Osteoblast (primary cell): ENCODE measurements at regions not wholly inside any gene's neighbourhood (a gene's known extent, or its start where the extent isn't known, plus 50 kb on each side); places are given as distances from the start of the nearest gene placed in this dataset.
A peak's percentile ranks its signal among the peaks of the same experiment; 100 is the strongest.
"Not testable (repeated sequence)": the region's sequence is repeated elsewhere in the genome, so short reads cannot be mapped to it uniquely, and the experiment has no call there.

Experiments
- DNase-seq: peaks from one replicate; pipeline ENCODE4 v3.0.0; 2011; ENCODE audit warnings: low spot score, mixed read lengths; ENCODE audit not compliant: insufficient read length; ENCODE audit errors: missing footprints
- H2AFZ ChIP-seq: 2 replicates; pipeline ENCODE4 v1.6.0; 2011; ENCODE audit warnings: mild to moderate bottlenecking, low read length
- H3K27ac ChIP-seq: 2 replicates; pipeline ENCODE4 v1.5.1; 2011; ENCODE audit warnings: mild to moderate bottlenecking, low read depth, low read length, moderate library complexity
- H3K27me3 ChIP-seq: 2 replicates; pipeline ENCODE4 v1.6.0; 2012; ENCODE audit warnings: mild to moderate bottlenecking, control low read depth, inconsistent platforms, low read length, moderate library complexity; ENCODE audit not compliant: insufficient read depth
- H3K36me3 ChIP-seq: 2 replicates; pipeline ENCODE4 v1.5.1; 2011; ENCODE audit warnings: mild to moderate bottlenecking, low read length, control low read depth, moderate library complexity; ENCODE audit not compliant: insufficient read depth
- H3K4me1 ChIP-seq: 2 replicates; pipeline ENCODE4 v1.5.1; 2011; ENCODE audit warnings: mild to moderate bottlenecking, low read length, control low read depth, moderate library complexity; ENCODE audit not compliant: insufficient read depth
- H3K4me2 ChIP-seq: 2 replicates; pipeline ENCODE4 v1.6.0; 2011; ENCODE audit warnings: mild to moderate bottlenecking, low read length; ENCODE audit not compliant: insufficient read depth
- H3K4me3 ChIP-seq: fragments of 200-600 bp; sonication (generic); 3 replicates; pipeline ENCODE4 v1.5.1; 2012; ENCODE audit warnings: mild to moderate bottlenecking, low read length, inconsistent platforms; ENCODE audit not compliant: insufficient read depth
- H3K79me2 ChIP-seq: 2 replicates; pipeline ENCODE4 v1.6.0; 2012; ENCODE audit warnings: mild to moderate bottlenecking, low read length, control low read depth, inconsistent platforms; ENCODE audit not compliant: insufficient read depth
- H3K9me3 ChIP-seq: 2 replicates; pipeline ENCODE4 v1.5.1; 2011; ENCODE audit warnings: low read depth, low read length, control low read depth
- H4K20me1 ChIP-seq: 2 replicates; pipeline ENCODE4 v1.6.0; 2012; ENCODE audit warnings: mild to moderate bottlenecking, low read length, control low read depth; ENCODE audit not compliant: insufficient read depth
- CTCF ChIP-seq: IDR thresholded peaks from 2 replicates; pipeline ENCODE4 v1.5.1; 2011; ENCODE audit warnings: mild to moderate bottlenecking, low read depth, low read length, moderate library complexity; ENCODE audit errors: extremely low read depth

- Histone ChIP-seq H3K36me3 (no peaks in the 10 kb centered on the region), H4K20me1 (no peaks in the 10 kb centered on the region), H3K4me2 (no peak overlapping the region), H3K4me1 (no peaks in the 10 kb centered on the region), H3K79me2 (no peaks in the 10 kb centered on the region), H2AFZ (no peak overlapping the region), H3K27ac (no peak overlapping the region), H3K4me3 (no peak overlapping the region), H3K9me3 (no peaks in the 10 kb centered on the region), H3K27me3 (no peaks in the 10 kb centered on the region)
- no peak for DNase-seq
- no peak for TF ChIP-seq CTCF
Observed at GRCh38 chr5:118467103-118467502, 521.2 kb downstream of the DTWD2 start.

- H3K9me3 ChIP-seq = no peaks in the 10 kb centered on the region
- no peaks in the 10 kb centered on the region for H3K27me3 ChIP-seq
- no peak overlapping the region for H3K4me2 ChIP-seq
- no peaks in the 10 kb centered on the region for H4K20me1 ChIP-seq
- H3K27ac ChIP-seq = no peak overlapping the region
- no peaks in the 10 kb centered on the region for H3K4me1 ChIP-seq
- no peak overlapping the region for H3K4me3 ChIP-seq
- H3K79me2 ChIP-seq = no peaks in the 10 kb centered on the region
- TF ChIP-seq CTCF = no peak
- no peak overlapping the region for H2AFZ ChIP-seq
- no peak for DNase-seq
- H3K36me3 ChIP-seq = no peaks in the 10 kb centered on the region
Observed at GRCh38 chr5:118466418-118466817, 521.9 kb downstream of the DTWD2 start.

GRCh38 chr5:118462276-118462675, 526.1 kb downstream of the DTWD2 start:
- not testable (repeated sequence) for H3K27ac ChIP-seq, DNase-seq, H2AFZ ChIP-seq, H3K36me3 ChIP-seq, H3K79me2 ChIP-seq, H3K4me1 ChIP-seq, H3K27me3 ChIP-seq, H3K4me2 ChIP-seq, H4K20me1 ChIP-seq, H3K9me3 ChIP-seq, H3K4me3 ChIP-seq

GRCh38 chr5:118461436-118461835, 526.9 kb downstream of the DTWD2 start:
- H3K4me1 ChIP-seq = no peaks in the 10 kb centered on the region
- H3K27me3 ChIP-seq = no peaks in the 10 kb centered on the region
- no peaks in the 10 kb centered on the region for H3K79me2 ChIP-seq

More at GRCh38 chr5:118461436-118461835, 526.9 kb downstream of the DTWD2 start:
- Histone ChIP-seq H3K4me3 (no peak overlapping the region), H3K27ac (no peak overlapping the region), H2AFZ (no peak overlapping the region), H3K36me3 (no peaks in the 10 kb centered on the region), H3K9me3 (no peaks in the 10 kb centered on the region), H3K4me2 (no peak overlapping the region), H4K20me1 (no peaks in the 10 kb centered on the region)
- DNase-seq = peak; percentile 29
- TF ChIP-seq CTCF = no peak
